Psoas muscle (tissue), 7 donors: ENCODE measurements at regions not wholly inside any gene's neighbourhood (a gene's known extent, or its start where the extent isn't known, plus 50 kb on each side); places are given as distances from the start of the nearest gene placed in this dataset.

Source experiments
- ATAC-seq, 4 donors: fragments of 200-7000 bp; cut with Tn5 transposase; one replicate each; pipeline ENCODE4 v1.9.1; 2020; ENCODE audit warnings: moderate library complexity in 3 of 4, mild to moderate bottlenecking in 2 of 4
- DNase-seq, 2 donors: peaks; one replicate each; pipeline ENCODE4 v3.0.0-alpha.2; 2020
- H3K27ac ChIP-seq: fragments of 200-600 bp; one replicate; pipeline ENCODE4 v1.8.0; 2022
- H3K27me3 ChIP-seq, 3 donors: fragments of 200-600 bp in 1 of 3; one replicate each; pipeline versions ENCODE4 v1.6.1 to v1.8.0; 2013 to 2022; ENCODE audit warnings: low read length in 2 of 3, mild to moderate bottlenecking in 2 of 3, moderate library complexity in 1 of 3; ENCODE audit not compliant: insufficient read depth in 3 of 3
- H3K36me3 ChIP-seq, 2 donors: fragments of 200-600 bp in 1 of 2; one replicate each; pipeline versions ENCODE4 v1.6.1 to v1.8.0; 2013 to 2022; ENCODE audit warnings: low read depth in 1 of 2, mild to moderate bottlenecking in 1 of 2, moderate library complexity in 1 of 2; ENCODE audit not compliant: insufficient read depth in 1 of 2
- H3K4me1 ChIP-seq: fragments of 200-600 bp; one replicate; pipeline ENCODE4 v1.8.0; 2022
- H3K4me3 ChIP-seq: fragments of 200-600 bp; one replicate; pipeline ENCODE4 v1.8.0; 2022; ENCODE audit warnings: mild to moderate bottlenecking
- H3K9me3 ChIP-seq: fragments of 200-600 bp; one replicate; pipeline ENCODE4 v1.8.0; 2022
- CTCF ChIP-seq: fragments of 200-600 bp; IDR thresholded peaks from one replicate; pipeline ENCODE4 v1.8.0; 2022; ENCODE audit warnings: antibody characterized with exemption
- WGBS, 3 donors: extraction: QIAGEN DNeasy Blood & Tissue Kit; methylation state at CpG; one replicate each; pipeline versions ENCODE4 v1.1.6 to v1.1.7; 2013; 5-methylcytosine and 5-hydroxymethylcytosine counted together
- intact Hi-C, 2 donors: fragments of 100-400 bp; cut with DNase I; formaldehyde crosslinking; loops; one replicate each; pipeline versions ENCODE4 v1.11.0 to v1.14.2; 2022
- donor health status: healthy with polysubstance abuse.
- donor health status: DM: no; HTN: no; CAD: no; lungs with moderate emphysema.
- donor health status: Bipolar disorder and iron deficiency.
- donor health status: healthy.
- donor health status: DM: yes; HTN: yes; CAD: no.
- donor health status: DM: no; HTN: no; CAD: no.
- donor health status: DM: yes; HTN: yes; CAD: no.

- Histone ChIP-seq H3K36me3 (no peaks in the 10 kb centered on the region), H3K9me3 (no peaks in the 10 kb centered on the region), H3K4me3 (no peak overlapping the region), H3K4me1 (no peaks in the 10 kb centered on the region), H3K27me3 (no peaks in the 10 kb centered on the region), H3K27ac (no peak overlapping the region)
- WGBS, 3 donors: 74 to 77% (median 74%) methylated on average over 8 of the region's 8 CpGs
- DNase-seq (no peak), ATAC-seq (no peak)
- no peak for TF ChIP-seq CTCF
- intact Hi-C loops: loop anchor here in 1 of 2 donors (10.0 kb wide), 1 partner anchor 453 kb away; no protein-coding TSS in a partner anchor
Observed at GRCh38 chr10:21281765-21282484, 243.6 kb downstream of the SKIDA1 start.

GRCh38 chr10:21280971-21281572 lies 244.4 kb downstream of the SKIDA1 start:
- Histone ChIP-seq H3K4me1 (no peaks in the 10 kb centered on the region), H3K36me3 (no peaks in the 10 kb centered on the region), H3K9me3 (no peaks in the 10 kb centered on the region), H3K4me3 (no peak overlapping the region), H3K27me3 (no peaks in the 10 kb centered on the region), H3K27ac (no peak overlapping the region)
- intact Hi-C loops: loop anchor here in 1 of 2 donors (10.0 kb wide), 1 partner anchor 454 kb away; no protein-coding TSS in a partner anchor
- DNase-seq: no peak
- 90 to 97% (median 93%) methylated on average over 2 of the region's 2 CpGs for WGBS, 3 donors
- ATAC-seq: no peak
- no peak for TF ChIP-seq CTCF

GRCh38 chr10:21280037-21280436 lies 245.4 kb downstream of the SKIDA1 start:
- no peak for TF ChIP-seq CTCF
- no peak for DNase-seq
- intact Hi-C loops: loop anchor here in 1 of 2 donors (10.0 kb wide), 1 partner anchor 455 kb away; no protein-coding TSS in a partner anchor
- Histone ChIP-seq H3K9me3 (no peaks in the 10 kb centered on the region), H3K27me3 (no peaks in the 10 kb centered on the region), H3K27ac (no peak overlapping the region), H3K4me3 (no peak overlapping the region), H3K4me1 (no peaks in the 10 kb centered on the region), H3K36me3 (no peaks in the 10 kb centered on the region)
- no peak for ATAC-seq
- 88 to 90% (median 90%) methylated on average over 5 of the region's 5 CpGs for whole genome bisulfite sequencing, 3 donors

GRCh38 chr10:21279217-21279575 lies 246.3 kb downstream of the SKIDA1 start:
- 86 to 94% (median 93%) methylated on average over 3 of the region's 3 CpGs for WGBS, 3 donors
- TF ChIP-seq CTCF: no peak
- H3K9me3 ChIP-seq: no peaks in the 10 kb centered on the region
- no peak overlapping the region for H3K4me3 ChIP-seq
- no peaks in the 10 kb centered on the region for H3K27me3 ChIP-seq
- no peaks in the 10 kb centered on the region for H3K36me3 ChIP-seq
- H3K27ac ChIP-seq: no peak overlapping the region
- ATAC-seq (no peak), DNase-seq (no peak)
- intact Hi-C loops: no loop called here
- H3K4me1 ChIP-seq: no peaks in the 10 kb centered on the region
